Esophagus squamous epithelium (tissue), 4 donors: ENCODE measurements at regions not wholly inside any gene's neighbourhood (a gene's known extent, or its start where the extent isn't known, plus 50 kb on each side); places are given as distances from the start of the nearest gene placed in this dataset.

ENCODE experiments used
- CTCF ChIP-seq, 6 experiments: fragments of 450-650 bp in 4 of 6; fragments of 200-600 bp in 2 of 6; sonication (generic) in 2 of 6; IDR thresholded peaks; one replicate each; pipeline ENCODE4 v1.5.1; 2016 to 2019; ENCODE audit warnings: antibody characterized with exemption in 6 of 6, mild to moderate bottlenecking in 4 of 6, moderate library complexity in 4 of 6
- POLR2A ChIP-seq, 4 donors: fragments of 450-650 bp; IDR thresholded peaks; one replicate each; pipeline ENCODE4 v1.6.1; 2017; ENCODE audit warnings: antibody characterized with exemption in 4 of 4, mild to moderate bottlenecking in 4 of 4, moderate library complexity in 3 of 4

DNA sequence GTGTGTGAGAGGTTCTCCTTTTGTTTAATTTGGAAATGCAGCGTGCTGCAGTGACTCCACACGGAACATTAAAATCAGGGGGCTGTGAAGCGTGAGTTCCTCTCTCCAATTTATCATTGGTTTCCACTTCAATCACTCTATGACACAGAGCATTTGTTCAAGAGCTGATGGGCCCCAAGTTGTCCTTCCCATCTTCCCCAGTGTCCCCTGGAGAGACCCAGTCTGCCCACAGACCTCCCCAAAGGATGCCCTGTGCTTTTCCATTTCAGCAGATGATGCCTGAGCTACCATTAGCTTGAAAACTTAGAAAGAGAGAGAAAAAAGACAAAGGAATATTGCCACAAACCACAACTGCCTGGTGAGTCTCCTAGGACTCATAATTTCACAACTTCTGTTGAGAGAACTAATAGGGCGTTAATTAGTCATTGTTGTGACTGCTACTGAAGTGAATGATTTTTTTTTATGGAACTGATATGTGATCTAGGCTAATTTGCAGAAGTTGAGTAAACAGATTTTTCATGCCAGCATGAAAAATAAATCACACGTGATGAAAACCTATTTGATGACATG, 772.7 kb downstream of the SEMA5A start:
- TF ChIP-seq POLR2A (IDR thresholded peaks at IDR 0.05) (no peak), CTCF (IDR thresholded peaks at IDR 0.05) (no peak)
